H9 (cell line): ENCODE measurements at regions not wholly inside any gene's neighbourhood (a gene's known extent, or its start where the extent isn't known, plus 50 kb on each side); places are given as distances from the start of the nearest gene placed in this dataset.

ENCODE experiments used
- DNase-seq: peaks from one replicate; pipeline ENCODE4 v3.0.0-alpha.2; 2017
- H2AFZ ChIP-seq: one replicate; pipeline ENCODE4 v1.6.1; 2013; ENCODE audit warnings: mild to moderate bottlenecking, low read length, control low read depth, moderate library complexity
- H2AK5ac ChIP-seq: 2 replicates; pipeline ENCODE4 v1.6.1; 2013; ENCODE audit warnings: low read length, control low read depth, mixed read lengths; ENCODE audit not compliant: insufficient read length
- H2BK120ac ChIP-seq: one replicate; pipeline ENCODE4 v1.6.1; 2013; ENCODE audit warnings: low read depth, mild to moderate bottlenecking, low read length, control low read depth, inconsistent platforms; ENCODE audit not compliant: poor library complexity, severe bottlenecking
- H2BK12ac ChIP-seq: 2 replicates; pipeline ENCODE4 v1.6.1; 2013; ENCODE audit warnings: low read length, control low read depth, mixed read lengths, low read depth; ENCODE audit not compliant: insufficient read length
- H2BK15ac ChIP-seq: 2 replicates; pipeline ENCODE4 v1.6.1; 2013; ENCODE audit warnings: low read depth, low read length, control low read depth
- H2BK20ac ChIP-seq: one replicate; pipeline ENCODE4 v1.6.1; 2013; ENCODE audit warnings: low read depth, mild to moderate bottlenecking, low read length, control low read depth, inconsistent platforms; ENCODE audit not compliant: poor library complexity, severe bottlenecking
- H2BK5ac ChIP-seq: 2 replicates; pipeline ENCODE4 v1.6.1; 2013; ENCODE audit warnings: low read length, control low read depth, mixed read lengths; ENCODE audit not compliant: insufficient read length
- H3K14ac ChIP-seq: 2 replicates; pipeline ENCODE4 v1.6.1; 2013; ENCODE audit warnings: low read length, control low read depth; ENCODE audit not compliant: insufficient read depth
- H3K18ac ChIP-seq: 2 replicates; pipeline ENCODE4 v1.6.1; 2013; ENCODE audit warnings: low read depth, mild to moderate bottlenecking, mixed read lengths, low read length, control low read depth; ENCODE audit not compliant: insufficient read length
- H3K23ac ChIP-seq: 2 replicates; pipeline ENCODE4 v1.6.1; 2013; ENCODE audit warnings: low read length, control low read depth, mixed read lengths, low read depth; ENCODE audit not compliant: insufficient read length
- H3K23me2 ChIP-seq: 2 replicates; pipeline ENCODE4 v1.6.1; 2013; ENCODE audit warnings: low read depth, mild to moderate bottlenecking, mixed read lengths, low read length, control low read depth; ENCODE audit not compliant: insufficient read length, poor library complexity, severe bottlenecking
- H3K27ac ChIP-seq: 2 replicates; pipeline ENCODE4 v1.5.1; 2013; ENCODE audit warnings: low read length, control low read depth, mixed read lengths, low read depth; ENCODE audit not compliant: insufficient read length
- H3K27me3 ChIP-seq: 2 replicates; pipeline ENCODE4 v1.6.1; 2013; ENCODE audit warnings: low read length, control low read depth, inconsistent platforms; ENCODE audit not compliant: insufficient read depth
- H3K4ac ChIP-seq: 2 replicates; pipeline ENCODE4 v1.6.1; 2013; ENCODE audit warnings: low read depth, mild to moderate bottlenecking, control low read depth, inconsistent platforms, low read length, moderate library complexity
- H3K4me1 ChIP-seq: 2 replicates; pipeline ENCODE4 v1.6.1; 2013; ENCODE audit warnings: low read length, control low read depth, inconsistent platforms; ENCODE audit not compliant: insufficient read depth
- H3K4me2 ChIP-seq: 2 replicates; pipeline ENCODE4 v1.6.1; 2013; ENCODE audit warnings: low read length, control low read depth, mixed read lengths; ENCODE audit not compliant: insufficient read length, insufficient read depth
- H3K56ac ChIP-seq: 2 replicates; pipeline ENCODE4 v1.6.1; 2013; ENCODE audit warnings: low read depth, mild to moderate bottlenecking, mixed read lengths, low read length, control low read depth; ENCODE audit not compliant: insufficient read length
- H3K79me1 ChIP-seq: 2 replicates; pipeline ENCODE4 v1.6.1; 2013; ENCODE audit warnings: low read depth, mild to moderate bottlenecking, moderate library complexity, low read length, control low read depth, inconsistent platforms; ENCODE audit not compliant: insufficient read depth, poor library complexity, severe bottlenecking
- H3K79me2 ChIP-seq: 2 replicates; pipeline ENCODE4 v1.6.1; 2013; ENCODE audit warnings: low read length, control low read depth, inconsistent platforms; ENCODE audit not compliant: insufficient read depth
- H3K9ac ChIP-seq: 2 replicates; pipeline ENCODE4 v1.6.1; 2013; ENCODE audit warnings: low read length, control low read depth, mixed read lengths; ENCODE audit not compliant: insufficient read length; ENCODE audit errors: extremely low read depth
- H3K9me3 ChIP-seq: one replicate; pipeline ENCODE4 v1.6.1; 2013; ENCODE audit warnings: low read depth, low read length, inconsistent platforms; ENCODE audit not compliant: control insufficient read depth
- H3T11ph ChIP-seq: one replicate; pipeline ENCODE4 v1.6.1; 2013; ENCODE audit warnings: mild to moderate bottlenecking, low read length, control low read depth, inconsistent platforms
- H4K20me1 ChIP-seq: one replicate; pipeline ENCODE4 v1.6.1; 2013; ENCODE audit not compliant: control insufficient read depth, insufficient read length, insufficient read depth
- H4K5ac ChIP-seq: 2 replicates; pipeline ENCODE4 v1.6.1; 2013; ENCODE audit warnings: low read depth, mild to moderate bottlenecking, mixed read lengths, low read length, control low read depth; ENCODE audit not compliant: insufficient read length
- H4K8ac ChIP-seq: replicated peaks from 2 replicates; pipeline ENCODE4 v1.6.1; 2013; ENCODE audit warnings: low read length, control low read depth, mixed read lengths, low read depth; ENCODE audit not compliant: insufficient read length
- H4K91ac ChIP-seq: 2 replicates; pipeline ENCODE4 v1.6.1; 2013; ENCODE audit warnings: low read depth, mild to moderate bottlenecking, moderate library complexity, mixed read lengths, low read length, control low read depth; ENCODE audit not compliant: insufficient read length
- H3K27ac Mint-ChIP-seq, 3 experiments: 2 replicates in 2 of 3; 3 replicates in 1 of 3; pipeline ENCODE4 v1.8.0; 2020 to 2021; ENCODE audit warnings: mixed read lengths in 3 of 3, mild to moderate bottlenecking in 1 of 3, moderate library complexity in 1 of 3
- H3K27me3 Mint-ChIP-seq: 2 replicates; pipeline ENCODE4 v1.8.0; 2021; ENCODE audit warnings: low read depth, mild to moderate bottlenecking, moderate library complexity, mixed read lengths
- H3K36me3 Mint-ChIP-seq, 3 experiments: 2 replicates in 2 of 3; 3 replicates in 1 of 3; pipeline ENCODE4 v1.8.0; 2020 to 2021; ENCODE audit warnings: low read depth in 3 of 3, mixed read lengths in 3 of 3; ENCODE audit not compliant: insufficient read depth in 1 of 3
- H3K4me1 Mint-ChIP-seq, 2 experiments: 2 replicates each; pipeline ENCODE4 v1.8.0; 2020; ENCODE audit warnings: mixed read lengths in 2 of 2
- H3K4me3 Mint-ChIP-seq, 2 experiments: 2 replicates in 1 of 2; 3 replicates in 1 of 2; pipeline ENCODE4 v1.8.0; 2020 to 2021; ENCODE audit warnings: mild to moderate bottlenecking in 2 of 2, mixed read lengths in 2 of 2, moderate library complexity in 1 of 2
- H3K9me3 Mint-ChIP-seq, 2 experiments: 2 replicates in 1 of 2; 3 replicates in 1 of 2; pipeline ENCODE4 v1.8.0; 2020; ENCODE audit warnings: mild to moderate bottlenecking in 2 of 2, mixed read lengths in 2 of 2, moderate library complexity in 1 of 2
- CTCF ChIP-seq: fragments of 200-600 bp; sonication (generic); conservative IDR thresholded peaks from 3 replicates; pipeline ENCODE4 v1.8.0; 2021; ENCODE audit warnings: antibody characterized with exemption, mild to moderate bottlenecking
- WGBS: extraction: QIAGEN DNeasy Blood & Tissue Kit; methylation state at CpG from one replicate; pipeline ENCODE4 v1.1.7; 2013; ENCODE audit warnings: missing lambda C conversion rate, low lambda C conversion rate, mixed read lengths; ENCODE audit not compliant: insufficient read length; ENCODE audit errors: extremely low coverage; 5-methylcytosine and 5-hydroxymethylcytosine counted together

DNA sequence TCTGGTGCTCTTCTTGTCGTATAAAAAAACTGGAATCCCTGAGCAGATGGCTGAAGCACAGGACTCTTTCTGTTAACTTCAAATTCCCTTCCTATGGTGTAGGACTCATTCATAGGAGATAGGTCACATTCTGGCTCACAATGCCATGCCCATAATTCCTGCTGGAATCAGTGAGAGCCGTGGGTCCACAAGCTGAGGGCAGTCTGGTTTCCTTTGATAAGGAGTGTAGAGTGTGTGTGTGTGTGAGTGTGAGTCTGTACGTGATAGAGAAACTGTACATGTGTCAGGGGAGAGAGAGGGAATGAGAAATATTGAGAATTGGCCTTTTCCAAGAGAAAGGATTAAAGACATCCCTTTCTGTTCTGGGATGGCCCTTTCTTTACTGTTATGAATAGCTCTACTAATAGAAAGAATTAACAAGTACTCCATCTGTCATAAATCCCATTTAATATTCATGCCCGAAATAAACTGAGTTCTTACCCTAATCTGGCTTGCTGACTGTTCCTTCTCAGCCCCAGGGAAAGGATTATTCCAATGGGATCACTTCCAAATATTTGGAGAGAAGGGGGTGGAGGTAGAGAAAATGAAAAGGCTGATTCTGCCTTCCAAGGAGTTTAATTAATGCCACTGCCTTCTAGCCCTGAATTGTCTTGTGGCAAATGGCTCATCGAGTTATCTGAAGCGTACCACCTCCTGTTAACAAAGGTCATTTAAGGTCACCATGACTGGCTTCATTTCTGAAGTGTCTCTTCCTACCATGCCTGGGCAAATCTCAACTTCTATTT is 79.0 kb downstream of the TMX1 start:
- no peak overlapping the region for H3K27ac Mint-ChIP-seq
- Histone ChIP-seq H3K4me1 (no peaks in the 10 kb centered on the region), H3K27me3 (no peaks in the 10 kb centered on the region), H2AK5ac (no peak overlapping the region), H2BK5ac (no peak overlapping the region), H2BK120ac (no peak overlapping the region), H3K23ac (no peak overlapping the region), H2BK15ac (no peak overlapping the region), H2BK12ac (no peak overlapping the region), H3K23me2 (no peaks in the 10 kb centered on the region), H4K91ac (no peak overlapping the region), H3T11ph (no peak overlapping the region), H4K5ac (no peak overlapping the region), H4K20me1 (no peaks in the 10 kb centered on the region), H3K4ac (no peak overlapping the region), H2BK20ac (no peak overlapping the region), H3K9ac (no peak overlapping the region), H3K18ac (no peak overlapping the region), H4K8ac (no peak overlapping the region), H2AFZ (no peak overlapping the region), H3K14ac (no peak overlapping the region), H3K79me2 (no peaks in the 10 kb centered on the region), H3K27ac (no peak overlapping the region), H3K9me3 (no peaks in the 10 kb centered on the region), H3K56ac (no peak overlapping the region), H3K4me2 (no peak overlapping the region), H3K79me1 (no peaks in the 10 kb centered on the region)
- no peak overlapping the region for H3K4me3 Mint-ChIP-seq
- TF ChIP-seq CTCF: no peak
- no peak for DNase-seq
- H3K9me3 Mint-ChIP-seq: no peaks in the 10 kb centered on the region
- H3K27me3 Mint-ChIP-seq: no peaks in the 10 kb centered on the region
- WGBS: no CpG with 5 or more reads among the region's 6 CpGs
- H3K36me3 Mint-ChIP-seq: no peaks in the 10 kb centered on the region
- no peaks in the 10 kb centered on the region for H3K4me1 Mint-ChIP-seq
